Left renal cortex interstitium (tissue), 4 donors: ENCODE measurements at regions not wholly inside any gene's neighbourhood (a gene's known extent, or its start where the extent isn't known, plus 50 kb on each side); places are given as distances from the start of the nearest gene placed in this dataset.

Experiments used
- DNase-seq, 4 donors: peaks; one replicate each; pipeline ENCODE4 v3.0.0-alpha.2; 2013; ENCODE audit warnings: low read depth in 4 of 4, low spot score in 2 of 4, missing footprints in 1 of 4

DNA sequence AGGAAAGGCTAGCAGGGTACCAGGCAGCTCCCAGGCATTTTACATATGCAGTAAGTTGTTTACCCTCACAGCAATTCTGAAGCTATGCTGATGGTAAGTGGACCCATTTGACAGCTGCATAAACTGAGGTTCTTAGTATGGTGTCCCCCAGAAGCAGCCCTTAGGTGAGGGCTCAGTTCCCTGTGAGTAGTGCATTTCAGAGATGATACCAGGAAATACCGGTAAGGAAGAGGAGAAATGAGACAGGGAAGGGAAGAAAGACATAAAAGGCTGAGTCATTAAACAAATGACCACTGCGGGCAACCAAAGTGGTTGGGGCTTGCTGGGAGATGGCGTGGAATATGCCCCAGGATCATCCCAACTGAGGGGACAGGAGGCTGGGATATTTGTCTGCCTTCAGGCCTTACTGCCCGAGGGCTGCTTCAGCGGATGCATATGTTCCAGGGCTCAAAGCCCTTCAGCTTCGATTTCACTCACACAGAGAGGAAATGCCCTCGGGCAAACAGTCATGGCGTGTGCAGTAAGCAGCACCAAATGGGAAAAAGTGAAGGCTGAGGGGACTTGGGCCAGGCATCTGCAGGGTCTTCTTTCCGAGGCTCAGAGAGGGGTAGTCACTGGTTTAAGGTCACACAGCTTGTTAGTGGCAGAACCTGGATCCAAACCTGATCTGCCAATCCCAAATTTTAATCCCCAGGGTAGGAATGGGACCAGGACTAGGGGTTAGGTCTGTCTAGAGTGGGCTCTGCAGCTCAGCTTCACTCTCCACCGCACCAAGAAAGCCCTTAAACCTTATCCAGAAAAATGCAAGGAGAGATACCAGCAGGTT is 133.7 kb upstream of the RUNX3 start:
- DNase-seq = no peak

DNA sequence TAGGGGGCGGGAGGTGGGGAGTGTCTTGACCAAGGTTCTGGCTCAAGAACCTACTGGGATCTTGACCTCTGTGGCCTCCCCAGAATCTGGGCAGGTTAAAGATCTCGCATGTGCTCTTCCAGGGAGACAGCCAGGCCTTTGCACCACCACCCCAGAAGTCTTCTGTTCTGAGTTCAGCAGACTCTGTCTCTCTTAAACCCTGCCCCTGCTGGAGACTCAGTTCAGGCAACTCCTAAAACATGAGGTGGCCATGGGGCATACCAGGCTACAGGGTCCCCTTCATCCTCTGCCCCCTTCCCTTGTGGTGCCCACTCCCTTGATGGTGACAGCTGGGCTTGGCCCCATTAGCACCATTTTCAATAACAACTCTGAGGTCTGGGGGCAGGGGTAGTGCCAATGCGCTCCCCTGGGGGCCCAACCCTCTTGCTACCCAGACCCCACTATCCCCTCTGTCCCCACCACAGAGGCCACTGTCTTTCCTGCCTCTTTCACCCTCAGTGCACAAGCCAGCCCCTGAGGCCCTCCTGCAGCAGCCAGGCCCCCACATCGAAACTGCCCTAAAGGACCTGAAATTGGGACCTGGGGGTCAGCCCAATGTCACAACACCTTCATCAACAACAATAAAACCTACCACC is 132.7 kb upstream of the RUNX3 start:
- no peak for DNase-seq

DNA sequence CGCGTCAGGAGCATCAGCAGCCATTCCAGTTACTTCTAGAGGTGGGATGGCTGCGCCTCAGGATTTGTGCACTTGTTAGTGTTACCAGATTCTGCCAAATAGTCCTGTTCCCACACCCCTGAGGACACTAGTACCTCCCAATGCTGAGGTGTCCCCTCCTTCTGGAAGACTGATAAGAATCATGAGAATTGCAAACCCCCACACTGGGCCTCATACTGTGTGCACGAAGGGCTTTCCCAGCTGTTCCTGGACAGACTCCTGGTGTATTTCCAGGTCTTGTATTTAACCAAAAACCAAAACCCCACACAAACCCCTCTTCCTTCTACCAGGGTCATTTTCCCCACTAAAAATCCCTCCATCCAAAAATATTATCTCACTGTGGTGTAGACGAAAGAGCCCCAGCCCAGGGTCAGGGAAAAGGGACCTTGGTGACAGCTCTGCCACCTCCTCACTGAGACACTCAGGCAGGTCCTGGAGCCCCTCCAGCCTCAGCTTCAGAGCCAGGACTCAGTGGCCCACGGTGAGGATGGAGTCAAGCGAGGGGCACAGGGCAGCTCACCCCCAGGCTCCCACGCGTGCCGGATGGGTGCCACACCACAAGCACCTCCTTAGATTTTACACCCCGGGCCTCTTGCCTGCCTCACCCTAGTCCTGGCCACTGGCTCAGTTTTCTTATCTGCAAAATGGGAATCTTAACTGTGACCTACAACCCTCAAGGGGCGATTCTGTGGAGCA is 131.4 kb upstream of the RUNX3 start:
- DNase-seq = no peak

DNA sequence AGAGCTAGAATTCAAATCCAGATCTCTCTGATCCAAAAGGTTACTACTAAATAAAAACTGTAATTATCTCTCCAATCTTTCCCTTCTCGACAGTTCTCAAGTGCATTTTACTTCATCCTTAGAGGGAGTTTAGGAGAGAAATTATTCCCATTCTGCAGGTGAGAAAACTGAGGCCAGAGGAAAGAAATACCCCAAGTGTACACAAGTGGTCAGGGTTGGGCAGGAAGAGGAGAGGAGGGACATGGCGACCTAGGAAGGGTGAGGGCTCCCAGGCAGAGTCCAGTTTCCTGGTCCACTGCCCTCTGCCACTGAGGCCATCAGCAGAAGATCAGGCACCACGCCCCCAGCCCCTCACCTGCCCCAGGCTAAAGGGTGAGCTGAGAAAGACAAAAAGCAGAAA is 127.1 kb upstream of the RUNX3 start:
- no peak for DNase-seq

DNA sequence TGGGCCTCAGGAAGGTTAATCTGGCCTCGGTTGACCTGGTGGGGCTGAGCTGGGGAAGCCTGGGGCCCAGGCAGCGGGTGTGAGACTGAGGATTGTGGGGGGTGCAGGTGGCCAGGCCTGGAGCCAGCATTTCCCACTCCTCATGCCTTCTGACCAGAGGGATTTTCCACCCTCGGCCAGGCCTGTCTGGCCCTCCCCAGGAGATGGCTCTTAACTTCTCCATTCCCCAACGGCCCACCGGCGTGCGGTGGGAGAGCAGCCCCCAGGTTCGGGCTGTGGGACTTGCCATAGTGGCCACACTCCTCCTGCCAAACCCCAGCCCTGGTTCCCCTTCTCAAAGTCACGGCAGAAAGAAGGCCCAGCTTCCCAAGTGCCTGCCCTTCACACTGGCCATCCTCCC is 126.5 kb upstream of the RUNX3 start:
- DNase-seq = no peak

DNA sequence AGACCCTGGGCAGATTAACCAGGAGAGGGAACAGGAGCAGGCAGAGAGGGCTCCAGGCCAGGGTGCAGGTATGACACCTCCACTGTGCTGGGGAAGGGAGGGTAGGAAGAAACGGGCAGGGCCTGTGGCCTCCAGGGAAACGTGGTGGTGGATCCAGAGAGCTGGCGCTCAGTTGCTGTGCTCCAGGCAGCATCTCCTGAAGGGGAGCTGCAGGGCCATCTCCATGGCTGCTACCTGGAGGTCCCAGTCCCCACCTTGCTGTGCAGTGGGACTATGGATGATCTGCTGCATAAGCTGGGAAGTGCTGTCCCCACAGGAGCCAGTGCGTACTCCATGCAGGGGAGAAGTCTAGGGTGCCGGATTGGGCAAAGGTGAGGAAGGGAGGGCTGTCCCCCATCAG is 125.9 kb upstream of the RUNX3 start:
- no peak for DNase-seq

DNA sequence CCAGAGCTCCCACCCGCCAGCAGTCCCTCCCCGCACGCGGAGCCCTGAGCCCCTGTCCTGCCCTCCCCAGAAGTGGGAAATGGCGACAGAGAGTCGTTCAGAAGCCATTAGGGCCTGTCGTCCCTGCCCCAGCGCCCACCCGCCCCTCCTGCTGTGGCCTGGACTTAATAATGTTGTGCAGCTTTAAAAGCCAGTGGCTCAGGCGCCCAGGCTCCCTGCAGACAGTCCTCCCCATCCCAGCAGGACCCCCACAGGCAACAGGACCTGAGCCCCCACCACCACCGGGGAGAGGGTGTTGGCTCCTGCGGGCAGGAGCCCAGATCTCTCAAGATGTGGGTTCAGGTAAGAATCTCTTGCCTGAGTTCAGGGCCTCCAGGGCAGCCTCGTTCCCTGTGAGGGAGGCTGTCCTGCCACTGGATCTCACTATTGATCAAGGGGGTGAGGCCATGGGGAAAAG is 125.3 kb upstream of the RUNX3 start:
- no peak for DNase-seq

DNA sequence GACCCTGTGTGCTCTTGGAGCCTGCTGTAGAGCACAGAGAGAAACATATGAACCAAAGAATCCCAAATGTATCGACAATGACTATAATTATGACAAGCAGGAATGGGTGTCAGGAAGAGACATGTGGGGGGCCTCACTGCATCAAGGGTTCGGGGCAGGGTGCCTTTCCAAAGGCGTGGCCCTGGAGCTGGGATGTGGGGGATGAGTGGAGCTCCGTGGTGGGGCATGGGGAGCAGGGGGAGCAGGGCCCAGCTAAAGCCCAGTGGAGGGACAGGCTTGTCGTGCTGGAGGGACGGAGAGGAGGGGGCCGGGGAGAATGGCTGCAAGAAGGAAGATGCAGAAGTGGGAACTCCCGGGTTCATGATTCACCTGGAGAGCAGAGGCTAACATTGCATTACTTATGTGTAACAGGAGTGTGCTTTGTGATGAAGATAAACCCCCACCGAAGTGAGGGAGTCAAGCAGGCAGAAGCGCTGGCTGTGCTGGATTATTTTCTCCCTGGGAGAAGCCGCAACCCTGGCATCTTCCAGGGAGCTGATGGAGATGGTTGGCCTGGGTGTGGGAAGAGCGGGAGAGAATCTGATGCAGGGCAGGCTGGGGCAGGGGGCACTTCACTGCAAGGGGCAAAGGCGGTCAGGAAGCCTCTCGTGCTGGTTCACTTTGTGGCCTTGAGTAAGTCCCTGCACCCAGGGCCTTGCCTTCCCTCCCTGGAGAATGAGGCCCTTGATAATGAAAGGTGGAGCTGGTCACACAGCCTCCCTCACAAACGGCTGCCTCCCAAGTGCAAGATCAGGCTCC is 124.6 kb upstream of the RUNX3 start:
- no peak for DNase-seq

DNA sequence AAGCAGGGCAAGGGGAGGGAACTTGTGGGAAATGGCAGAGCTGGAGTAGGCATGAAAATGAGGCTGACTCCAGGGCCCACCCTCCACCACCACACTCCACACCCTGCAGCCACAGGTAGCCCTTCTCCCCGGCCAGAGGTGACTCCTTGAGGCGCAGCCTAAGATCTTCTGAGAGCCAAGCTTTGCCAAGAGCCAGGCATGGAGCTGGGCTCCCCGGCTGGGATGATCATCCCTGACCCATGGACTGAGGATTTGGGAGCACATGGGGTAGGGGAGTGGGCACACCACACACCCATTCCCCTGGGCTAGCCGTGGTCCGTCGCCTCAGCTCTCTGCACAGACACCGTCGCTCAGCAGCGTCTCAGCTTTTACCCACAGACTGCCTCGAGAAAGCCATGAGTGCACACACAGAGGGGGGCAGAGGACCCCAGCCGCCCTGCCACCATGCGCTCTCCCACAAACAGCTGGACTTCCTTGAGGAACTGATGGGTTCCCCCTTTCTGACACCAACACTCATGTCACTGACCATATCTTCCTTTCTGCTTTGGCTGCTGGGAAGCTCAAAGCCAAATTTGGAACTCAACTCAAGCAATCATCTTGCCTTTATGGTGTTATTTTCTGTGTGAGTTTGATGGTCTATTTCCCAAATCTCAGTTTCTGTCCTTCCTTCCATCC is 123.6 kb upstream of the RUNX3 start:
- no peak for DNase-seq

DNA sequence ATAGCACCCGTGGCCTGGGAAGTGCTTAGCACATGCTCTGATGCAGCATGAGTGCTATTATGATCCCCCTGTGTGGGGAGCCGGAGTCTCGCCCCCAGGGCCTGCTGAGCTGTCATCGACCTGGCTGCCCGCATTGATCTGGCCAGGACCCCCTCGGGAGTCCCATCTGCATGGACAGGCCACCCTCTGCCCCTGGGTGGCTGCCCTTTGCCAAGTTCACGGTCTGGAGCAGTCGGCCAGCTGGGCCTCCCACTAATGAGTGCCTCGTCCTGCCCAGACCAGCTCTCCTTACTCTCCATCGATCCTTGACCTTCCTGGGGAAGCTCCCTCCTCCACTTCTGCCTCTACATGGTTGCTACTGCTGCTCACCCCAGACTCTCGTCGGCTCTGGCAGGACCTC is 121.8 kb upstream of the RUNX3 start:
- no peak for DNase-seq

DNA sequence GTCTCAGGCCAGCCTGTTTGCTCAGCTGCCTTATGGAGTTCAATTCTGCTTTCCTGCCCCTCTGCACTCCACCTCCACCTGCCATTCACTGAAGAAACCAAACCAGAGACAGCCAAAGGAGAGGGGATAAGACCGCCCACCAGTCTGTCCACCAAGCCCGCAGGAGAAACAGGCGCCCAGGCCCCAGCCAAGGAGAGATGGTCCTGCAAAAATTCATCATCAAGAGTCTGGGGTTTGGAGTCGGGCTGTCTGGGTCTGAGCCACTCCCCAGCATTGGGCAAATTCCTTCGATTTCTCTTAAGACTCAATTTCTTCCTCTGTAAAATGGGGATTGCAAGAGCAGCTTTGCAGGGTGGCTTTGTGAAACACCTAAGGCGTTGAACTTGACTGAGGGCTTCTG is 121.4 kb upstream of the RUNX3 start:
- DNase-seq = no peak

DNA sequence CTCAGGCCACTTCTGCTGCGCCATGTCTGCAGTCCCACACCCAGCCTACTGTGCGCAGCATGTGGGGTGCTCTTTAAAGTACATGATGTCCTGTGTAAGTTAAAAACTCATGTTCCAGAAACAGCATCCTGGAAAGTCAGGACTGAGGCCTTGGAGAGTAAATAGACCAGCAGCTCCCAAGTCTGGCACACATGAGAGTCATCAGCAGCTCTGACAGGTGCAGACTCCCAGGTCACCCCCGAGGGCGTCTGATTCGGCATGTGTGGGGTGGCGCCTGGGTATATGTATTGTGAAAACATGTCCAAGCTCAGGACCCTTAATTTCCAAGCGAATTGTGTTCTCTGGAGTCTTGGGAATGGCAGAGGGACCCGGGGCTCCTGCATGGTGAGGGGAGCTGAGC is 120.1 kb upstream of the RUNX3 start:
- DNase-seq = no peak

DNA sequence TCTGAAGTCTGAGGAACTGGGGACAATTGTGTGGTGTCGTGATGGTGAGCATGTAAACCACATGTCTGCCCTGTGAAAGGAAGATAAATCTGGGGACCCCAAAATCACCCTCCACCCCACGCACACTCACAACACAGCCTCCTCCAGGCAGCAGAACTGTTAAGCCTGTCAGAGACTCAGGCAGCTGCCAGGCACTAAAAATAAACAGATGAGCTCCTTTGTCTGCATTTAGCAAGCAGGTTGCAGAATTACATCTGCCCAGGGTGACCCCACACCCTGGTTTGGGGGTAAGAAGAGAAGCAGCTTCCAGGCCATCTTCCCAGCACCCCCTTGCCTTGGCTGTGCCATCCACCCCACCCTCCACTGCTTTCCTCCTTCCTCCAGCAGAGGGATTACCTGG is 119.1 kb upstream of the RUNX3 start:
- no peak for DNase-seq

DNA sequence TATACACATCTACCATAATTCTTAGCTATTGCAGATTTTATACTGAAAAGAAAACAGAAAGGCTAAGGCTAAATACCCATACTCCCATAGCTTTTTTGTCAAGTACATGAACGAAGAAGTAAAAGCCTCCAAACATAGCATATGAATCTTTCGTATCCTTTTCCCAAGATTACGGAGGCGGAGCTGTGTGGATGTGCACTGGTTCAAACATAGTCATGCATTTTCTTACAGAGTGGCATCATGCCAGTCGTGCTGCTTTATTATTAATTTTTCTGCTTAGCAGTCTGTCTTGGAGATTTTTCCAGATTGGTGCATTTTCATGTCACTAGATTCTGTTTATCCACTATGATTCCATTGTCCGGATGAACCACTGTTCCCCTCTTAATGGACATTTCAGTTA is 118.7 kb upstream of the RUNX3 start:
- no peak for DNase-seq

DNA sequence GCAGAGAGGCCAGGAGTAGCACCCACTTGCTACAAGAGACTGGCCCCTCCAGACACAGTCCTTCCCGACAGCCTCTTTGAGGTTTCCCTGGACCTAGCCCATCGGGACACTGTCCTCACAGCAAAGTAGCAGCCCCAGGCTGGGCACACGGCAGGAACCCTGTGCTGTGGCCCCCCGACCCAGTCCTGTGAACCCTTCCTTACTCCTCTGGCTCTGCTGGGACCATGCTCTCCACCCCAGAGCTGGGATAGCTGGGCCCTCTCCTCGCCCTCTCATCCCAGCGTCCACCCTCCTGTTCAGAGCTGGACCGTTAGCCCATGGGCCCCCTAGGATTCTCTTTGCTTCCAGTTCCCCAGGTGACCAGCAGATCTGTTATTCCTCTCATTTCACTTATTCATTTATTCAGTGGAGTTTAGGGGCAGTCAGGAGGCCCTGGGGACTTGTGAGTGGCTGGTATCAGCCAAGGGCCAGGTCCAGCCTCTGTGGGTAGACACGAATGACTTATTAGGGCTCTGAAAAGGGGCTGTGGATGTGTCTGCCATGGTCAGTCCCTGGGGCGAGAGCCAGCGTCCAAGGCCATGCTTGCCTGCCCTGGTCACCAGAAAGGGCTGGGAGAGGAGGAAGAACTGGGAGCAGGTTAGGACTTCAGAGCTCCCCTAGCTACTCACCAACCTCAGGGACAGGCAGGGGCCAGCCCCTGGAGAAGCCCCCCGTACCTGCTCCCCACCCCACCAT is 117.6 kb upstream of the RUNX3 start:
- no peak for DNase-seq

DNA sequence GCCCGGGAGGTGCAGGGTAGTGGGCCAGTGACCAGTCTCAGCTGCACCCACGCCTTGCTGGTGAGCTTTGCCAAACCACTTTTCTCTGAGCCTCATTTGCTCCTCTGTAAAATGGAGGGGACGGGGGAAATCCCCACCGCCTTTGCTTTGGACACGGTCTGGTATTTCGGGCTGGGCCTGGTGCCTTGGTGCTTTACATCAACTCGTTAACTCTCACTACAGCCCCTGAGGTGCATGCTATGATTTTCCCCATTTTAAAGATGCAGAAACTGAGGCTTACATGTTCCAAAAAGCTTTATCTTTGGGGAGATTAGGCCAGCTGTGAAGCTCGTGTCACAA is 116.1 kb upstream of the RUNX3 start:
- no peak for DNase-seq

DNA sequence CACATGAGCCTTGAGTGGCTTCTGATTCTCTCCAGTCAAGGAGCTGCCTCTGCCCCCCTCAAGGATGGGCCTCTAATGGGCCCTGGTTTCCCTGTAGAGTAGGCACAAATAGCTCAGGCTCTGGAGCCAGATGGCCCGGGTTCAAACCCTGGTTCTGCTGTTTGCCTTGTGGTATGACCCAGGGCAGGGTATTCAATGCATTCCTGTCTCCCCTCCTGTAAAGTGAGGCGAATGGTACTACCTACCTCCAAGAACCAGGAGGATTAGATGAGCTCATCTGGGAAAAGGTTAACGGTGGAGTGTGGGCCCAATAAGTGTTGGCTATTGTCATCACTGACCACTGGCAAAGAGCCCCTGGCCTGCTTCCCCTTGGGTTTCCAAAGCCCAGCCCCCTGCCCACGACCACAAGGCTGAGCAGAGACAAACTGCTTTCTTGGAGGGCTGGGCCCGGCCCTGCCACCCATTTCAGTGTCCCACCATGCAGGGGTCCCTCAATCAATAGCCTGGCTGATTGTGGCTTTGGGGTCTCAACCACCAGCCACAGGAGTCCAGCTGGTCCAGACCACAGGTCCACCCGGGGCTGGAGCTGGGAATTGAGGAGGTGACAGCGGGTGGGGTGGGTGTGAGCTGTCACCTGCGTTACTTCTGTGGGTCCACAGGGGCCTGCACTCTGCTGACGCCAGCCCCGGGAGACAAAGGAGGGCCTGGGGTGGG is 115.6 kb upstream of the RUNX3 start:
- no peak for DNase-seq

DNA sequence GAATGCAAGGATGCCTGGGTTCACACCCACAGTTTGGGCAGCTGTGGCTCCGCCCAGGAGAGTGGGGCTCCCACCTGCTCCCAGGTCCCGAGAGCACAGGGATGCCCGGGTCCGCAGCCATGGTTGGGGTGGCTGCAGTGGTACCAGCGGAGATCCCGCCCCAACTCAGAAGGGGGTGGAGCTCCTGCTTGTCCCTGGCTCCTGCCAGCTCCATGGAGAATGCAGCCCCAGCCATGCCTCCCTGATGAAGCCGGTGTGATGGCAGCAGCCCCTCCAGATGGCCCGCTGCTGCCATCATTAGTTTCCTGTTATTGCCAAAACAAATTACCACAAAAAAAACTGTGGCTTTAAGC is 113.1 kb upstream of the RUNX3 start:
- DNase-seq = no peak
